NCI-H1092 (cell line): ENCODE measurements at regions not wholly inside any gene's neighbourhood (a gene's known extent, or its start where the extent isn't known, plus 50 kb on each side); places are given as distances from the start of the nearest gene placed in this dataset.
"Not testable (repeated sequence)": the region's sequence is repeated elsewhere in the genome, so short reads cannot be mapped to it uniquely, and the experiment has no call there.

Source experiments
- DNase-seq: peaks from one replicate; lab custom pipeline; 2025; lab: John Stamatoyannopoulos, UW

DNA sequence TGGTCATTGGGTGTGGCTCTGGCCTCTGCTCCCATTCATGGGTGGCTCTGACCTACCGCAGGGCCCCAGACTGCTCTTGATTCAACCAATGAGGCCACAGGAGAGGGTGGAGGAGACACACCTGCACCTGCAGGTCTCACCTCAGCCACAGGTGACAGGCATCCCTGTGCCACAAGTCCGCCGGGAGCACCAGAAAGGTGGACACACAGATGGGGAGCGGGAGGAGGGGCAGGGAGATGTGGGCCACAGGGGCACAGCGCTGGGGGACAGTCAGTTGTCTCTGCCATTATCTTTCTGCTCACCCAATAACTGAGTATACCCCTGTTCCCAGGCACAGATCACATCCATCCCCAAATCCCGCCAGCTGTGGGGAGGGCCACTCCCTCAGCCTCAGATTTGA, 189.1 kb upstream of the SALL3 start:
- DNase-seq, result no peak

DNA sequence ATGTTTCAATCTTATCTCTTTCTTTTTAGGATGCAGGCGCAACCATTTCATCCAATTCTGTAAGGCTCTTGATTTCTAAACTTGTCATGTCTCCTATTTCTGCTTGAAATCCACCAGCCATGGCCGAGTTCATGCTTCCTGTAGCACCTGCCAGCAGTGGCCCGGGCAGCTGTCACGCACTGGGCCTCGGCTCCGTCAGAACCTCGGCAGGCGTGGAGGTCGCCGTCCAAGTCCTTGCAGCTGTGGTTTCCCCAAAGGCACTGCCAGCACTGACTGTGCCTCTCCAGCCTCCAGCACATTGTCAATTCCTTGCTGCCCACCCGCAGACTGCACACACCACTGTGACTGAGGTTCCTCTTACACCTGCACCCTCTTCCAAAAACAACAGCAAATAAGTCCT, 188.7 kb upstream of the SALL3 start:
- no peak for DNase-seq

- no peak for DNase-seq
These were observed 187.5 kb upstream of the SALL3 start for GRCh38 chr18:78792094-78792493.

- DNase-seq, result no peak
These were observed 186.9 kb upstream of the SALL3 start for GRCh38 chr18:78792736-78793135.

DNA sequence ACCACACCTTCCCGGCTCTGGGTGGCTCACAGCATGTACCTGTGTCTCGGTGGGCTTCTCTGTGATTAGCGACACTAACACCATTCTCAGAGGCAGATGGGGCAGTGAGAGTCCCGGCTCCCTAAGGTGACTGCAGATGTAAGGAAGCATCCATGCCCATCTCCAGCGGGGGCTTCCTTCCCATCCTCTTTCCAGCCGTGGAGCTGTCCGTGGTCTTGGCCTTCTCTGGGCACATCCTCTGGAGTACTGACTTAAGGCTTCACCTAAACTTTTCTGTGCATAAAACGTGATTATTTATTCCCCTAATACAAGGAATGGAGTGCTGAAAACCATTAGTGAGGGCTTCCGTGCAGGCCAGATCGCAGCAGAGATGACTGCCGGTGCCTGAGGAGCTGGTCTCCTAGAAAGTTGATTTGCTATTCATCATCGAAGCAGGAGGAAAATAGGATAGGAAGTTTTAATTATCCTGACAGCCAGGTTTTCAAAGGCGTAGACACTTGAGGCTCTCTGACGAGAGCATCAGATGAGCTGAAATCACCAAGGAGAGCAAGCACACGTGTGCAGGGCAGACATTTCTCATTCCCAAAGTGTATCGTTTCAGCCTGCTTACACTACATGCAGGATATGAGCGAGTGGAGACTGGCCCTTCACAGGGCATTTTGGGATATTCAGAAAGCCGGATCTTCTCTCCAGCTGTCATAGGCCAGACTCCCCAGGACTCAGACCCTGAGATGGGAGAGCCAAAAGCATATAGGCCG, 186.1 kb upstream of the SALL3 start:
- DNase-seq, result no peak

GRCh38 chr18:78794071-78794430, 185.6 kb upstream of the SALL3 start:
- no peak for DNase-seq

DNA sequence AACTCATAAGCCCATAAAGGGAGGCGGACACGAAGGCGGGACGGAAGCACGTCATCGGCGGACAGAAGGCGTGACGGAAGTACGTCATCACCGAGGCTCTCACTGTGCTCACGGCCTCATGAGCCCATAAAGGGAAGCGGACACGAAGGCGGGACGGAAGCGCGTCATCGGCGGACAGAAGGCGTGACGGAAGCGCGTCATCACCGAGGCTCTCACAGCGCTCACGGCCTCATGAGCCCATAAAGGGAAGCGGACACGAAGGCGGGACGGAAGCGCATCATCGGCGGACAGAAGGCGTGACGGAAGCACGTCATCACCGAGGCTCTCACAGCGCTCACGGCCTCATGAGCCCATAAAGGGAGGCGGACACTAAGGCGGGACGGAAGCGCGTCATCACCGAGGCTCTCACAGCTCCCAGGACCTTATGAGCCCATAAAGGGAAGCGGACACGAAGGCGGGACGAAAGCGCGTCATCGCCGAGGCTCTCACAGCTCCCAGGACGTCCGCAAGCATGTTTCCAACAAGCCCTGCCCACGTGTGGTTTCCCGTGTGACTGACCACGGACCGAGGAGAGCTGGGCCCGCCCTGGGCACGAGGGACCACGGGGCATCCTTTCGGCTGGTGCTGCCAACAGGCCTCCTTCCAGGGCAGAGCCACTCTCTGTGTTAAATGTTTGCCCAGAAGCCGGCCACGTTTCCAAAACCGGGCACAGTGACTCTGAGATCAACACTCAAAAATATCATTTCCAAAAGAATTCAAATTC, 182.7 kb upstream of the SALL3 start:
- no peak for DNase-seq

- DNase-seq, result no peak
These were observed 182.1 kb upstream of the SALL3 start for GRCh38 chr18:78797499-78797898.

DNA sequence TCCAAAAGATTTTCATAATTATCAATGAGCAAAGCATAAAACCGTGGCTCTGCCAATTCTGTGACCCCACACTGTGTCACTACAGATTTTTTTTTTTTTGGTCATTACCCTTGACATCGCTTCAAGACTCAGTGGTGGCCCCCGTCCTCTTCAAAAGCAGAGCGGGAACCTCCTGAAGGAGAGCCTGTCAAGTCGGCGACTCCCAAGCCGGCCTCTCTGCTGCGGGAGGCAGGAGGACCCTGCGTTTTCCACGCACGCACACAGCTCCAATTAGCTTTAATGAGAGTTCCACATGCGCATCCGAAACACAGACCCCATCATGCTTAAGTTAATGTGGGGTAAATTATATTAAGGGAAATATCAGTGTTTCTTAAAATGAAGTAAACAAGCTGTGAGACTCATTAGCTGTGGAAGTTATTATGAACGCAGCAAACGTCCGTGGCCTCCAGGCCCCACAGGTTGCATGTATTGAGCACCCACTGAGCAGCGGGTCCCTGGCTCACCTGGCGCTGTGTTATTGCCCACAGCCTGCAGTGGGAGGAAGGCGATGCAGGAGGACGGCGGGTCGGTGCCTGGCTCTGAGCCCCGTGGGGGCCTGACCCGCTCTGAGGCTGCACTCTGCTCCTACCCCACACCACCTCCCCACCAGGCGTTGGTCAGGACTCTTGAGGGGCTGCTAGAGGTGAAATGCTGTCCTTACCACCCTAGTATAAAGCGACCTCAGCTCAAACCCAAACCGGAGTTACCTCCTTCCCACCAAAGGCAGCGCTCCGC, 181.0 kb upstream of the SALL3 start:
- DNase-seq, result no peak

DNA sequence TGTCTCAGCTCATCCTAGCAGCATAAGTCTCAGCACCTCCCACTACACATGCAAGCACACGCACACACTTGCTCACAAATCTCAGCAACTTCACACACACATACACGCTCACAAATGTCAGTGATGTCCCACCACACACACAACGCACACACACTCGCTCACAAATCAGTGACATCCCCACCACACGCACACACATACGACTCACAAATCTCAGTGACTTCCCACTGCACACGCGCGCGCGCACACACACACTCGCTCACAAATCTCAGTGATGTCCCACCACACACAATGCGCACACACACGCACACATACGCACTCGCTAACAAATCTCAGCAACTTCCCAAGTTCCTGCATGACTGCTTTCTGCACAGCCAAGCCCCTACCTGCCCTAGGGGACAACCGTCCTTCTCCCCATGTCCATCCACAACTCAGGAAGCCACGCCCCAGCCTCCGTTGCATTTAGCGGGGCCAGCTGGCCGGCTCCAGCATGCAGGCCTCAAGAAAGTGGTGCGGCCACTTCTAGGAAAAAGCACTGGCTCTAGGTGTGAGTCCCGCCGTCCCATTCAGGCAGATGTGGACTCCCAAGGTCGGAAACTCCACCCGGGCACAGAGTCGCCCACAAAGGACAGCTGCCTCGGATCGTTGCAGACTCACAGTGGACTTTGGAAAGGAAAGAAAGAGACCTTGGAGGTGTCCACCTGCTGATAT, 180.1 kb upstream of the SALL3 start:
- DNase-seq, result no peak

GRCh38 chr18:78800102-78800851, 179.3 kb upstream of the SALL3 start:
- not testable (repeated sequence) for DNase-seq

- DNase-seq, result no peak
These were observed 178.6 kb upstream of the SALL3 start for GRCh38 chr18:78801011-78801410.

GRCh38 chr18:78803104-78803503, 176.5 kb upstream of the SALL3 start:
- DNase-seq, result no peak

DNA sequence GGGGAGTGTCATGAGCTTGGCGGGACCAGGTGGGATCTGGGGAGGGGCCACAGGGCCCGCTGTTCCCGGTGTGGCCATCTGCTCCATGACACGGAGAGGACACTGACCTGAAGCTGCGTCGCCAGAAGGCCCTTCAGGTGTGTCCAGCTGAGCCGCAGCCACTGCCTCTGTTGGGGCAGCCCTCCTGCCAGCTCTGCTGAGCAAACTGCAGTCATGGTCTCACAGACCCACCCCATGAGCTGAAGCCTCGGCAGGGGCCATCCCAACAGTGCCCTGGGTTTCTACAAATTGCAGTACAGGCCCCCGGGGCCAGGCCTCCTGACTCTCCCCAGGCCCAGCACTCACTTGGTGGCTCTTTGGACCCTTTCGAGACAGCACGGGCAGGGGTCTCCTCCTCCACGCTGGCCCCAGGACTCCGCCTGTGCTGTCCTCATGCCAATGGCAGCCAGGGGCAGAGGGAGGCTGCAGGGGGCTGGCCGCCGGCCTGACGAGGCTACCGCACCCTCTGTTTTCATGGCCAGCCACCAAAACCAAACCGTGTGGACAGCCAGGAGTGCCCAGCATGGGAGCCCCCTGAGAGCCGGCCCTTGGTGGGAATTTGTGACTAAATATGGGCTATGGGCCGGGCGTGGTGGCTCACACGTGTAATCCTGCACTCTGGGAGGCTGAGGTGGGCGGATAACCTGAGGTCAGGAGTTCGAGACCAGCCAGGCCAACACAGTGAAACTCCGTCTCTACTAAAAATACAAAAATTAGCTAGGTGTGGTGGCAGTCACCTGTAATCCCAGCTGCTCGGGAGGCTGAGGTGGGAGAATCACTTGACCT, 175.2 kb upstream of the SALL3 start:
- no peak for DNase-seq

- DNase-seq, result no peak
These were observed 173.8 kb upstream of the SALL3 start for GRCh38 chr18:78805840-78806239.

DNA sequence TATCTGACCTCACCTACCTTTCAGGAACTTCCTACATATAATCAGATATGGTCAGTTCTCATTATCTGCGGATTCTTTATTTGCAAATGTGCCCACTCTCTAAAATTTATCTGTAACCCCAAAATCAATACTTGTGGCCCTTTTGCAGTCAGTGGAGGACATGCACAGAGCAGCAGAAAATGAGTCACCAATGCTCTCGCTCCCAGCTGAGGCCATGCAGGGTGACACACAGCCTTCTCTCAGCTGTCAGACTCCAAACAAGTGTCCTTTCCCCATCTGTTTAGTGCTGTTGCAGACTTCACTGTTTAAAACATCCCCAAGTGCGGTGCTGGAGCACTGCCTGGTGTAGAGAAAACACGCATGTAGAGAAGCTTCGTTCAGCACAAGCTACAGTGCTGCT, 171.9 kb upstream of the SALL3 start:
- DNase-seq, result no peak

- no peak for DNase-seq
These were observed 169.8 kb upstream of the SALL3 start for GRCh38 chr18:78809845-78810244.

- DNase-seq, result no peak
These were observed 168.9 kb upstream of the SALL3 start for GRCh38 chr18:78810706-78811105.

DNA sequence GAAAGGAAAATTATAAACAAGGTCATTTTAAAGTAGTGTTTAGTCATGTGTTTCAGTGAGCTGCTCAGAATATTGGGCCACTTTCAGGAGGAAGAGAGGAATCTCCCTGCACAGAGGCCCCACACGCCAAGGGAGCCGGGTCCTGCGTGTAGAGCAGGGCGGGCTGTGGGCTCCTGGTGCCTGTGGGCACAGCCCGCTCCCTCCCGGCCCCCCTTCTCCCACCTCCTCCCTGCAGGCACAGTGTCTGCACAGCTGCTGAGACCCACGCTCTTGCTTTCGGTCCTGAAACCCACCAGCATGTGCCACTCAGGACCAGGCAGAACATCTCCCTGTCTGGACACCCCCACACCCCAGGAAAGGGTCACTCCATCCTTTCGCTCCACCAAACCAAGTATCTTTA, 167.6 kb upstream of the SALL3 start:
- DNase-seq, result no peak

- no peak for DNase-seq
These were observed 166.5 kb upstream of the SALL3 start for GRCh38 chr18:78813156-78813555.
